ENCODE measurements at regions not wholly inside any gene's neighbourhood (a gene's known extent, or its start where the extent isn't known, plus 50 kb on each side); places are given as distances from the start of the nearest gene placed in this dataset.

GRCh38 chr10:108688314-108688713 is 1235.0 kb downstream of the XPNPEP1 start:
- DNase-seq (no peak), FAIRE-seq (peak; percentile 42)
- no peaks in the 10 kb centered on the region for H3K9me3 ChIP-seq (ENCODE audit: control insufficient read depth in 2 of 3, insufficient read depth in 1 of 3, low read length in 3 of 3)
- TF ChIP-seq, protein P1, sequence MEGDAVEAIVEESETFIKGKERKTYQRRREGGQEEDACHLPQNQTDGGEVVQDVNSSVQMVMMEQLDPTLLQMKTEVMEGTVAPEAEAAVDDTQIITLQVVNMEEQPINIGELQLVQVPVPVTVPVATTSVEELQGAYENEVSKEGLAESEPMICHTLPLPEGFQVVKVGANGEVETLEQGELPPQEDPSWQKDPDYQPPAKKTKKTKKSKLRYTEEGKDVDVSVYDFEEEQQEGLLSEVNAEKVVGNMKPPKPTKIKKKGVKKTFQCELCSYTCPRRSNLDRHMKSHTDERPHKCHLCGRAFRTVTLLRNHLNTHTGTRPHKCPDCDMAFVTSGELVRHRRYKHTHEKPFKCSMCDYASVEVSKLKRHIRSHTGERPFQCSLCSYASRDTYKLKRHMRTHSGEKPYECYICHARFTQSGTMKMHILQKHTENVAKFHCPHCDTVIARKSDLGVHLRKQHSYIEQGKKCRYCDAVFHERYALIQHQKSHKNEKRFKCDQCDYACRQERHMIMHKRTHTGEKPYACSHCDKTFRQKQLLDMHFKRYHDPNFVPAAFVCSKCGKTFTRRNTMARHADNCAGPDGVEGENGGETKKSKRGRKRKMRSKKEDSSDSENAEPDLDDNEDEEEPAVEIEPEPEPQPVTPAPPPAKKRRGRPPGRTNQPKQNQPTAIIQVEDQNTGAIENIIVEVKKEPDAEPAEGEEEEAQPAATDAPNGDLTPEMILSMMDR (IDR thresholded peaks at IDR 0.05; ENCODE audit: borderline replicate concordance, extremely low read depth, insufficient read depth) = no peak
- intact Hi-C loops (cut with DNase I) = no loop called here
- no peaks in the 10 kb centered on the region for H3K36me3 ChIP-seq (ENCODE audit: control insufficient read depth in 2 of 3, insufficient read depth in 3 of 3, low read length in 3 of 3)
- H3K9ac ChIP-seq (ENCODE audit: low read length in 3 of 3) = no peak overlapping the region
- no peak overlapping the region for H3K27ac ChIP-seq (ENCODE audit: low read depth in 2 of 2, low read length in 2 of 2)
- no peaks in the 10 kb centered on the region for H3K27me3 ChIP-seq (ENCODE audit: control insufficient read depth, insufficient read depth, low read length)
- no peaks in the 10 kb centered on the region for H3K4me1 ChIP-seq (ENCODE audit: control insufficient read depth in 2 of 3, insufficient read depth in 2 of 3, low read depth in 1 of 3, low read length in 3 of 3)
- no peak overlapping the region for H3K4me3 ChIP-seq (ENCODE audit: low read length in 3 of 3)

- H3K9me3 ChIP-seq (ENCODE audit: control insufficient read depth in 2 of 3, insufficient read depth in 1 of 3, low read length in 3 of 3) = no peaks in the 10 kb centered on the region
- intact Hi-C loops (cut with DNase I) = no loop called here
- DNase-seq (no peak), FAIRE-seq (no peak)
- no peaks in the 10 kb centered on the region for H3K36me3 ChIP-seq (ENCODE audit: control insufficient read depth in 2 of 3, insufficient read depth in 3 of 3, low read length in 3 of 3)
- TF ChIP-seq, protein P1 (IDR thresholded peaks at IDR 0.05; ENCODE audit: borderline replicate concordance, extremely low read depth, insufficient read depth) = no peak
- no peaks in the 10 kb centered on the region for H3K27me3 ChIP-seq (ENCODE audit: control insufficient read depth, insufficient read depth, low read length)
- no peak overlapping the region for H3K9ac ChIP-seq (ENCODE audit: low read length in 3 of 3)
- no peak overlapping the region for H3K27ac ChIP-seq (ENCODE audit: low read depth in 2 of 2, low read length in 2 of 2)
- no peak overlapping the region for H3K4me3 ChIP-seq (ENCODE audit: low read length in 3 of 3)
- no peaks in the 10 kb centered on the region for H3K4me1 ChIP-seq (ENCODE audit: control insufficient read depth in 2 of 3, insufficient read depth in 2 of 3, low read depth in 1 of 3, low read length in 3 of 3)
These were observed 1237.3 kb downstream of the XPNPEP1 start for GRCh38 chr10:108685863-108686531.

DNA sequence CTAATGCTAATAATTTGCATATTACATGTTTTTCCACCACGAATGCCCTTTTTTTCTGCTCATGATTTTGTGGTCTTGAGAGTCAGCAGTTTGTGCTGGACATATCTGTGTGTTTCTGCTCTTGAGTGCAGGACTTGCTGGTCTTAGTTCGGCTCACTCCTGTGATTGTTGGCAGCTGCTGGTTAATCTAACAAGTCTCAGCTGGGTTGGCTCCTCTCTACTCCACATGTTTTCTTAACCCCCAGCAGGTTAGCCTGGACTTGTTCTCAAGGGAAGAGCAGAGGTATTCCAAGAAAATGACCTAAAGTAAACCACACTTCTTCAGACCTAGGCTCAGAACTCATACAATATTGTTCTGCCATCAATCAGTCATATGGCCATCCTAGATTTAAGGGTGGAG is 1238.9 kb downstream of the XPNPEP1 start:
- Histone ChIP-seq H3K9ac (ENCODE audit: low read length in 3 of 3) (no peak overlapping the region), H3K27me3 (ENCODE audit: control insufficient read depth, insufficient read depth, low read length) (no peaks in the 10 kb centered on the region), H3K4me3 (ENCODE audit: low read length in 3 of 3) (no peak overlapping the region), H3K36me3 (ENCODE audit: control insufficient read depth in 2 of 3, insufficient read depth in 3 of 3, low read length in 3 of 3) (no peaks in the 10 kb centered on the region), H3K4me1 (ENCODE audit: control insufficient read depth in 2 of 3, insufficient read depth in 2 of 3, low read depth in 1 of 3, low read length in 3 of 3) (no peaks in the 10 kb centered on the region), H3K27ac (ENCODE audit: low read depth in 2 of 2, low read length in 2 of 2) (no peak overlapping the region), H3K9me3 (ENCODE audit: control insufficient read depth in 2 of 3, insufficient read depth in 1 of 3, low read length in 3 of 3) (no peaks in the 10 kb centered on the region)
- TF ChIP-seq, protein P1 (IDR thresholded peaks at IDR 0.05; ENCODE audit: borderline replicate concordance, extremely low read depth, insufficient read depth) = no peak
- intact Hi-C loops (cut with DNase I) = no loop called here
- DNase-seq (peak in 3 of 5 donors; percentile 37 to 67 (median 48)), FAIRE-seq (no peak)

GRCh38 chr10:108673741-108674140 is 1249.6 kb downstream of the XPNPEP1 start:
- no peaks in the 10 kb centered on the region for H3K36me3 ChIP-seq (ENCODE audit: control insufficient read depth in 2 of 3, insufficient read depth in 3 of 3, low read length in 3 of 3)
- no peak overlapping the region for H3K4me3 ChIP-seq (ENCODE audit: low read length in 3 of 3)
- H3K4me1 ChIP-seq (ENCODE audit: control insufficient read depth in 2 of 3, insufficient read depth in 2 of 3, low read depth in 1 of 3, low read length in 3 of 3) = no peaks in the 10 kb centered on the region
- H3K9me3 ChIP-seq (ENCODE audit: control insufficient read depth in 2 of 3, insufficient read depth in 1 of 3, low read length in 3 of 3) = no peaks in the 10 kb centered on the region
- TF ChIP-seq, protein P1 (IDR thresholded peaks at IDR 0.05; ENCODE audit: borderline replicate concordance, extremely low read depth, insufficient read depth) = no peak
- intact Hi-C loops (cut with DNase I) = no loop called here
- no peaks in the 10 kb centered on the region for H3K27me3 ChIP-seq (ENCODE audit: control insufficient read depth, insufficient read depth, low read length)
- DNase-seq (no peak), FAIRE-seq (no peak)
- no peak overlapping the region for H3K9ac ChIP-seq (ENCODE audit: low read length in 3 of 3)
- no peak overlapping the region for H3K27ac ChIP-seq (ENCODE audit: low read depth in 2 of 2, low read length in 2 of 2)

All from kidney (tissue), 13 donors.